GM12892 (cell line): ENCODE measurements at regions not wholly inside any gene's neighbourhood (a gene's known extent, or its start where the extent isn't known, plus 50 kb on each side); places are given as distances from the start of the nearest gene placed in this dataset.

Experiments
- POLR2A ChIP-seq: IDR thresholded peaks from 2 replicates; pipeline ENCODE4 v1.6.1; 2011; ENCODE audit warnings: low read depth, low read length, control low read depth
- TAF1 ChIP-seq: IDR thresholded peaks from 2 replicates; pipeline ENCODE4 v1.6.1; 2011; ENCODE audit warnings: low read depth, mild to moderate bottlenecking, control low read depth, low read length, borderline replicate concordance

DNA sequence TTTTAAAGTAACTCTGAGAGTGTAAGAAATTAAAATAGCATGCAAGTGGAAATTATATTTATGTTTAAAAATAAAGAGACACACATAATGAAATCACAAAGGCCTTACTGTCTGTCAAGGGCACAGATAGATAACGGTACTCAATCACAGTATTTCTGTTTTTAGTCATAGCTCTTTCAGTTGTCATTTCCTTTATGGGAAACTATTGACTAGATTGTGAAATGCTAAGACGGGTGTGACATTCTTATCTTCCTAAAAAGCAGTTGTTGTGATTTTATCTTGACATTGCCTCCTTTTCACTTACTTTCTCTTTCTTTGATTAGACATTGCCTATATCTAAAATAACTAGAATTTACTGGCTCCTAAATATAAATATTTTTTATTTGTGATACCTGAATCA lies 100.1 kb upstream of the PLSCR5 start:
- TF ChIP-seq TAF1, result no peak
- TF ChIP-seq POLR2A, result no peak
